ENCODE measurements at regions not wholly inside any gene's neighbourhood (a gene's known extent, or its start where the extent isn't known, plus 50 kb on each side); places are given as distances from the start of the nearest gene placed in this dataset.

- H3K4me3 ChIP-seq (ENCODE audit: low read length), result no peak overlapping the region
- no peak overlapping the region for H3K4me2 ChIP-seq (ENCODE audit: low read length)
- CTCF ChIA-PET, result no interaction called here
- H2AFZ ChIP-seq (ENCODE audit: low read length), result no peak overlapping the region
- no peaks in the 10 kb centered on the region for H3K9me2 ChIP-seq (replicated peaks; ENCODE audit: low read length)
- no peaks in the 10 kb centered on the region for H3K27me3 ChIP-seq (ENCODE audit: low read length)
- BruUV-seq (replicated peaks), result no TSS peak
- no peaks in the 10 kb centered on the region for H3K36me3 ChIP-seq (ENCODE audit: low read depth, low read length)
- no peaks in the 10 kb centered on the region for H4K20me1 ChIP-seq (ENCODE audit: low read length)
- no peak for DNase-seq
- no peaks in the 10 kb centered on the region for H3K9me3 ChIP-seq (ENCODE audit: low read length)
- no peaks in the 10 kb centered on the region for H3F3A ChIP-seq (ENCODE audit: low read length, unreplicated experiment)
- no peaks in the 10 kb centered on the region for H3K79me2 ChIP-seq (ENCODE audit: low read length)
- POLR2A ChIA-PET (ENCODE audit: unreplicated experiment), result no interaction called here
- no peak overlapping the region for H3K27ac ChIP-seq (ENCODE audit: low read length)
- no peak for TF ChIP-seq CTCF (conservative IDR thresholded peaks at IDR 0.05; ENCODE audit: low read depth, low read length)
- no peak for TF ChIP-seq EZH2 (IDR thresholded peaks at IDR 0.05; ENCODE audit: low read length, unreplicated experiment)
- no peak for TF ChIP-seq EZH2phosphoT487 (IDR thresholded peaks at IDR 0.05; ENCODE audit: borderline replicate concordance, low read length)
- peaks cover 16% of the 10 kb centered on the region for H3K4me1 ChIP-seq (ENCODE audit: insufficient read depth, low read length)
- no peak overlapping the region for H3K9ac ChIP-seq (ENCODE audit: low read length)
- intact Hi-C loops (cut with micrococcal nuclease), result loop anchor here (10.0 kb wide), 2 partner anchors 105 to 195 kb away; no protein-coding TSS in a partner anchor
- no peak for ATAC-seq
Observed at GRCh38 chr21:39119891-39120290, 63.4 kb downstream of the PSMG1 start.

- Histone ChIP-seq H3K27ac (ENCODE audit: low read length) (no peak overlapping the region), H3K79me2 (ENCODE audit: low read length) (no peaks in the 10 kb centered on the region), H3K4me1 (ENCODE audit: insufficient read depth, low read length) (peaks cover 21% of the 10 kb centered on the region), H3K9ac (ENCODE audit: low read length) (no peak overlapping the region), H3K9me3 (ENCODE audit: low read length) (no peaks in the 10 kb centered on the region), H3F3A (ENCODE audit: low read length, unreplicated experiment) (no peaks in the 10 kb centered on the region), H3K36me3 (ENCODE audit: low read depth, low read length) (no peaks in the 10 kb centered on the region), H3K27me3 (ENCODE audit: low read length) (no peaks in the 10 kb centered on the region), H3K4me3 (ENCODE audit: low read length) (no peak overlapping the region), H3K4me2 (ENCODE audit: low read length) (no peak overlapping the region), H2AFZ (ENCODE audit: low read length) (no peak overlapping the region), H4K20me1 (ENCODE audit: low read length) (no peaks in the 10 kb centered on the region), H3K9me2 (replicated peaks; ENCODE audit: low read length) (no peaks in the 10 kb centered on the region)
- TF ChIP-seq CTCF (conservative IDR thresholded peaks at IDR 0.05; ENCODE audit: low read depth, low read length) (no peak), EZH2phosphoT487 (IDR thresholded peaks at IDR 0.05; ENCODE audit: borderline replicate concordance, low read length) (no peak), EZH2 (IDR thresholded peaks at IDR 0.05; ENCODE audit: low read length, unreplicated experiment) (no peak)
- no TSS peak for BruUV-seq (replicated peaks)
- ATAC-seq, result no peak
- intact Hi-C loops (cut with micrococcal nuclease), result no loop called here
- POLR2A ChIA-PET (ENCODE audit: unreplicated experiment), result interaction anchor here (0.6 kb wide), 1 partner anchor 387 kb away, joined by 10 read pairs; no protein-coding TSS in a partner anchor
- CTCF ChIA-PET, result no interaction called here
- no peak for DNase-seq
Observed at GRCh38 chr21:39118604-39119215, 64.5 kb downstream of the PSMG1 start.

GRCh38 chr21:39118061-39118460, 65.2 kb downstream of the PSMG1 start:
- no peak overlapping the region for H3K4me2 ChIP-seq (ENCODE audit: low read length)
- DNase-seq, result no peak
- no peak overlapping the region for H3K9ac ChIP-seq (ENCODE audit: low read length)
- H3K4me1 ChIP-seq (ENCODE audit: insufficient read depth, low read length), result peaks cover 17% of the 10 kb centered on the region
- intact Hi-C loops (cut with micrococcal nuclease), result no loop called here
- H3K4me3 ChIP-seq (ENCODE audit: low read length), result no peak overlapping the region
- TF ChIP-seq EZH2phosphoT487 (IDR thresholded peaks at IDR 0.05; ENCODE audit: borderline replicate concordance, low read length) (no peak), EZH2 (IDR thresholded peaks at IDR 0.05; ENCODE audit: low read length, unreplicated experiment) (no peak), CTCF (conservative IDR thresholded peaks at IDR 0.05; ENCODE audit: low read depth, low read length) (no peak)
- ChIA-PET POLR2A (ENCODE audit: unreplicated experiment) (no interaction called here), CTCF (no interaction called here)
- no peak overlapping the region for H2AFZ ChIP-seq (ENCODE audit: low read length)
- H3K9me2 ChIP-seq (replicated peaks; ENCODE audit: low read length), result no peaks in the 10 kb centered on the region
- no peaks in the 10 kb centered on the region for H3K79me2 ChIP-seq (ENCODE audit: low read length)
- no TSS peak for BruUV-seq (replicated peaks)
- H4K20me1 ChIP-seq (ENCODE audit: low read length), result no peaks in the 10 kb centered on the region
- H3K27me3 ChIP-seq (ENCODE audit: low read length), result no peaks in the 10 kb centered on the region
- no peaks in the 10 kb centered on the region for H3K36me3 ChIP-seq (ENCODE audit: low read depth, low read length)
- no peaks in the 10 kb centered on the region for H3F3A ChIP-seq (ENCODE audit: low read length, unreplicated experiment)
- no peak overlapping the region for H3K27ac ChIP-seq (ENCODE audit: low read length)
- no peak for ATAC-seq
- no peaks in the 10 kb centered on the region for H3K9me3 ChIP-seq (ENCODE audit: low read length)
